ENCODE measurements at regions not wholly inside any gene's neighbourhood (a gene's known extent, or its start where the extent isn't known, plus 50 kb on each side); places are given as distances from the start of the nearest gene placed in this dataset.

- Histone ChIP-seq H3K27ac (ENCODE audit: low read length) (no peak overlapping the region), H3K27me3 (ENCODE audit: low read depth, low read length) (peaks cover 12% of the 10 kb centered on the region), H3K36me3 (replicated peaks; ENCODE audit: low read depth, low read length) (no peaks in the 10 kb centered on the region), H4K20me1 (ENCODE audit: insufficient read depth, low read length) (no peaks in the 10 kb centered on the region), H2AFZ (ENCODE audit: low read depth, low read length) (no peak overlapping the region), H3K9me3 (ENCODE audit: insufficient read depth, low read length) (no peaks in the 10 kb centered on the region), H3K79me2 (ENCODE audit: low read length) (no peaks in the 10 kb centered on the region), H3K4me1 (ENCODE audit: low read length) (no peaks in the 10 kb centered on the region), H3K9ac (ENCODE audit: low read length) (no peak overlapping the region), H3K4me2 (ENCODE audit: low read length) (no peak overlapping the region), H3K4me3 (ENCODE audit: low read length) (no peak overlapping the region)
- no peak for TF ChIP-seq EZH2phosphoT487 (IDR thresholded peaks at IDR 0.05; ENCODE audit: low read depth)
- TF ChIP-seq CTCF (IDR thresholded peaks at IDR 0.05; ENCODE audit: low read depth, low read length), result peak; percentile 35
Measured at GRCh38 chr2:128714851-128715312, 396.2 kb upstream of the HS6ST1 start.

GRCh38 chr2:128715360-128715759, 396.7 kb upstream of the HS6ST1 start:
- Histone ChIP-seq H3K27me3 (ENCODE audit: low read depth, low read length) (peaks cover 12% of the 10 kb centered on the region), H3K79me2 (ENCODE audit: low read length) (no peaks in the 10 kb centered on the region), H3K4me2 (ENCODE audit: low read length) (no peak overlapping the region), H3K9me3 (ENCODE audit: insufficient read depth, low read length) (no peaks in the 10 kb centered on the region), H3K27ac (ENCODE audit: low read length) (no peak overlapping the region), H3K4me1 (ENCODE audit: low read length) (no peaks in the 10 kb centered on the region), H3K9ac (ENCODE audit: low read length) (no peak overlapping the region), H2AFZ (ENCODE audit: low read depth, low read length) (no peak overlapping the region), H3K36me3 (replicated peaks; ENCODE audit: low read depth, low read length) (no peaks in the 10 kb centered on the region), H4K20me1 (ENCODE audit: insufficient read depth, low read length) (no peaks in the 10 kb centered on the region), H3K4me3 (ENCODE audit: low read length) (no peak overlapping the region)
- TF ChIP-seq EZH2phosphoT487 (IDR thresholded peaks at IDR 0.05; ENCODE audit: low read depth) (no peak), CTCF (IDR thresholded peaks at IDR 0.05; ENCODE audit: low read depth, low read length) (no peak)

GRCh38 chr2:128716299-128716721, 397.6 kb upstream of the HS6ST1 start:
- no peaks in the 10 kb centered on the region for H4K20me1 ChIP-seq (ENCODE audit: insufficient read depth, low read length)
- no peaks in the 10 kb centered on the region for H3K4me1 ChIP-seq (ENCODE audit: low read length)
- H3K27ac ChIP-seq (ENCODE audit: low read length), result no peak overlapping the region
- no peak overlapping the region for H3K9ac ChIP-seq (ENCODE audit: low read length)
- no peak overlapping the region for H2AFZ ChIP-seq (ENCODE audit: low read depth, low read length)
- H3K36me3 ChIP-seq (replicated peaks; ENCODE audit: low read depth, low read length), result no peaks in the 10 kb centered on the region
- peaks cover 12% of the 10 kb centered on the region for H3K27me3 ChIP-seq (ENCODE audit: low read depth, low read length)
- no peak for TF ChIP-seq EZH2phosphoT487 (IDR thresholded peaks at IDR 0.05; ENCODE audit: low read depth)
- no peak for TF ChIP-seq CTCF (IDR thresholded peaks at IDR 0.05; ENCODE audit: low read depth, low read length)
- H3K4me2 ChIP-seq (ENCODE audit: low read length), result no peak overlapping the region
- no peaks in the 10 kb centered on the region for H3K9me3 ChIP-seq (ENCODE audit: insufficient read depth, low read length)
- H3K79me2 ChIP-seq (ENCODE audit: low read length), result no peaks in the 10 kb centered on the region
- no peak overlapping the region for H3K4me3 ChIP-seq (ENCODE audit: low read length)

GRCh38 chr2:128717758-128718710, 399.4 kb upstream of the HS6ST1 start:
- TF ChIP-seq CTCF (IDR thresholded peaks at IDR 0.05; ENCODE audit: low read depth, low read length) (no peak), EZH2phosphoT487 (IDR thresholded peaks at IDR 0.05; ENCODE audit: low read depth) (no peak)
- no peak overlapping the region for H3K27ac ChIP-seq (ENCODE audit: low read length)
- no peak overlapping the region for H3K9ac ChIP-seq (ENCODE audit: low read length)

More at GRCh38 chr2:128717758-128718710, 399.4 kb upstream of the HS6ST1 start:
- Histone ChIP-seq H3K4me3 (ENCODE audit: low read length) (no peak overlapping the region), H3K27me3 (ENCODE audit: low read depth, low read length) (peaks cover 12% of the 10 kb centered on the region), H3K9me3 (ENCODE audit: insufficient read depth, low read length) (no peaks in the 10 kb centered on the region), H3K4me2 (ENCODE audit: low read length) (no peak overlapping the region), H3K79me2 (ENCODE audit: low read length) (no peaks in the 10 kb centered on the region), H2AFZ (ENCODE audit: low read depth, low read length) (no peak overlapping the region), H4K20me1 (ENCODE audit: insufficient read depth, low read length) (no peaks in the 10 kb centered on the region), H3K36me3 (replicated peaks; ENCODE audit: low read depth, low read length) (no peaks in the 10 kb centered on the region), H3K4me1 (ENCODE audit: low read length) (no peaks in the 10 kb centered on the region)
